Endothelial cell of umbilical vein (primary cell): ENCODE measurements at regions not wholly inside any gene's neighbourhood (a gene's known extent, or its start where the extent isn't known, plus 50 kb on each side); places are given as distances from the start of the nearest gene placed in this dataset.

Experiments
- BruUV-seq: library from RNA; stranded (reverse); fragments of 400-500 nt; replicated peaks from 2 replicates; lab custom pipeline; 2021; lab: Mats Ljungman, UMichigan
- CTCF ChIA-PET: fragments of 300-600, 350-600 bp; sonication (Branson Sonifier 250); formaldehyde crosslinking; loops from one replicate; lab custom pipeline; 2021; ENCODE audit warnings: antibody characterized with exemption, inconsistent platforms; lab: Charles Lee
- POLR2A ChIA-PET: fragments of 300-600, 350-600 bp; sonication (Branson Sonifier 250); formaldehyde crosslinking; loops from one replicate; lab custom pipeline; 2021; ENCODE audit warnings: antibody characterized with exemption, inconsistent platforms; lab: Charles Lee
- DNase-seq: peaks from one replicate; pipeline ENCODE4 v3.0.0-alpha.2; 2011; ENCODE audit warnings: low read depth, low spot score
- FAIRE-seq: peaks from 2 replicates; lab custom pipeline; 2011; peaks lifted over from hg19 to GRCh38; lab: Jason Lieb, UNC
- H2AFZ ChIP-seq: 2 replicates; pipeline ENCODE4 v1.6.0; 2012; ENCODE audit warnings: low read depth, low read length, control low read depth, inconsistent platforms
- H3K27ac ChIP-seq: 2 replicates; pipeline ENCODE4 v1.5.1; 2011; ENCODE audit warnings: low read depth, mild to moderate bottlenecking, control low read depth, low read length, moderate library complexity; ENCODE audit not compliant: insufficient read depth
- H3K27me3 ChIP-seq, 2 experiments: 2 replicates each; pipeline versions ENCODE4 v1.6.0 to v1.6.1; 2011; ENCODE audit warnings: low read length in 2 of 2, mixed read lengths in 1 of 2; ENCODE audit not compliant: control insufficient read depth in 2 of 2, insufficient read depth in 2 of 2
- H3K36me3 ChIP-seq, 2 experiments: 2 replicates in 1 of 2; 3 replicates in 1 of 2; pipeline ENCODE4 v1.5.1; 2011; ENCODE audit warnings: low read length in 2 of 2, mild to moderate bottlenecking in 1 of 2, moderate library complexity in 1 of 2; ENCODE audit not compliant: control insufficient read depth in 2 of 2, insufficient read depth in 2 of 2; ENCODE audit errors: extremely low read depth in 1 of 2
- H3K4me1 ChIP-seq: 3 replicates; pipeline ENCODE4 v1.5.1; 2011; ENCODE audit warnings: mild to moderate bottlenecking, low read length; ENCODE audit not compliant: control insufficient read depth, insufficient read depth; ENCODE audit errors: extremely low read depth
- H3K4me2 ChIP-seq: 2 replicates; pipeline ENCODE4 v1.6.1; 2011; ENCODE audit warnings: low read length, control low read depth, mixed read lengths; ENCODE audit not compliant: insufficient read depth
- H3K4me3 ChIP-seq, 3 experiments: fragments of 200-600 bp in 1 of 3; sonication (generic), shearing (Covaris generic) in 1 of 3; replicated peaks in 1 of 3; 2 replicates each; pipeline ENCODE4 v1.5.1; 2011 to 2016; ENCODE audit warnings: control low read depth in 3 of 3, low read length in 3 of 3, mild to moderate bottlenecking in 2 of 3, inconsistent platforms in 1 of 3, low read depth in 1 of 3, moderate library complexity in 1 of 3; ENCODE audit not compliant: insufficient read depth in 1 of 3
- H3K79me2 ChIP-seq: 2 replicates; pipeline ENCODE4 v1.6.0; 2012; ENCODE audit warnings: low read length, inconsistent platforms; ENCODE audit not compliant: control insufficient read depth, insufficient read depth
- H3K9ac ChIP-seq: replicated peaks from 2 replicates; pipeline ENCODE3; 2011; ENCODE audit warnings: low read length, control low read depth; ENCODE audit not compliant: insufficient read depth; ENCODE audit errors: extremely low read depth
- H3K9me1 ChIP-seq: replicated peaks from 3 replicates; pipeline ENCODE4 v1.6.0; 2011; ENCODE audit warnings: mild to moderate bottlenecking, low read length; ENCODE audit not compliant: control insufficient read depth, insufficient read depth; ENCODE audit errors: extremely low read depth
- H3K9me3 ChIP-seq: replicated peaks from 2 replicates; pipeline ENCODE4 v1.5.1; 2012; ENCODE audit warnings: low read length, inconsistent platforms; ENCODE audit not compliant: control insufficient read depth, insufficient read depth
- H4K20me1 ChIP-seq: replicated peaks from 2 replicates; pipeline ENCODE3; 2011; ENCODE audit warnings: mild to moderate bottlenecking, low read length; ENCODE audit not compliant: control insufficient read depth, insufficient read depth; ENCODE audit errors: extremely low read depth
- CTCF ChIP-seq, 2 donors: IDR thresholded peaks; 1 replicate in 1 of 2; 2 replicates in 1 of 2; pipeline ENCODE4 v1.5.1; 2011; ENCODE audit warnings: low read length in 2 of 2, mild to moderate bottlenecking in 2 of 2, moderate library complexity in 2 of 2, control low read depth in 1 of 2, inconsistent platforms in 1 of 2, low read depth in 1 of 2; ENCODE audit not compliant: insufficient read depth in 1 of 2; ENCODE audit errors: extremely low read depth in 1 of 2
- EZH2 ChIP-seq: IDR thresholded peaks from 2 replicates; pipeline ENCODE4 v1.6.1; 2012; ENCODE audit warnings: borderline replicate concordance, low read depth, mild to moderate bottlenecking, moderate library complexity, low read length, inconsistent platforms; ENCODE audit not compliant: severe bottlenecking
- FOS ChIP-seq: IDR thresholded peaks from 2 replicates; pipeline ENCODE4 v1.6.1; 2011; ENCODE audit warnings: mild to moderate bottlenecking, low read length, moderate library complexity, borderline replicate concordance; ENCODE audit not compliant: insufficient read depth
- GATA2 ChIP-seq: IDR thresholded peaks from 2 replicates; pipeline ENCODE4 v1.7.0; 2011; ENCODE audit warnings: low read depth, mild to moderate bottlenecking, moderate library complexity, mixed read lengths, low read length; ENCODE audit not compliant: insufficient read length, insufficient read depth
- JUN ChIP-seq: IDR thresholded peaks from 2 replicates; pipeline ENCODE4 v1.6.1; 2011; ENCODE audit warnings: borderline replicate concordance, low read depth; ENCODE audit not compliant: insufficient read length, insufficient read depth
- MYC ChIP-seq: IDR thresholded peaks from one replicate; pipeline ENCODE4 v1.6.1; 2011; ENCODE audit warnings: mild to moderate bottlenecking, low read depth, low read length
- POLR2A ChIP-seq: IDR thresholded peaks from 2 replicates; pipeline ENCODE4 v1.6.1; 2012; ENCODE audit warnings: low read depth, mild to moderate bottlenecking, control low read depth, low read length
- POLR2AphosphoS5 ChIP-seq: IDR thresholded peaks from 2 replicates; pipeline ENCODE4 v1.6.1; 2012; ENCODE audit warnings: low read depth, mild to moderate bottlenecking, control low read depth, low read length, moderate library complexity; ENCODE audit not compliant: insufficient read depth
- dilution Hi-C: fragments of 300-500 bp; cut with MboI; formaldehyde crosslinking; loops from one replicate; pipeline ENCODE4 v1.15.0; 2019; ENCODE audit warnings: low sequenced_read_pairs; ENCODE audit not compliant: extremely low pct_ligation_motif_present
- intact Hi-C: fragments of 100-400 bp; cut with micrococcal nuclease; formaldehyde crosslinking; loops from one replicate; pipeline ENCODE4 v1.10.0; 2022
- TF ChIP-seq, protein P1 (sequence below): IDR thresholded peaks from 2 replicates; pipeline ENCODE4 v1.6.1; 2011; ENCODE audit not compliant: insufficient read depth, insufficient read length

DNA sequence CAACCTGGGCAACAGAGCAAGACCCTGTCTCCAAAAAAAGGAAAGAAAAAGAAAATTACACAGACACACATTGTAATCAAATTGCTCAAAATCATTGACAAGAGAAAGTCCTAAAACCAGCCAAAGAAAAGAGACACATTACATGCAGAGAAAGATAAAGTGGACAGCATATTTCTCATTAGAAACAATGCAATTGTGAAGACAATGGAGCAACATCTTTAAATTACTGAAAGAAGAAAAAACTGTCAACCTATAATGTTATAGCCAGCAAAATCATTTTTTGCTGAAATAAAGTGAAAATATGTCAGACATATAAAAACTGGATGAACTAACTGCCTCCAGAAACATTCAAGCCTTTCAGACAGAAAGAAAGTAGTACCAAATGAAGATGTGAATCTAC is 120.6 kb downstream of the TMEM167A start:
- Histone ChIP-seq H3K4me1 (no peaks in the 10 kb centered on the region), H3K27ac (no peak overlapping the region), H3K9ac (no peak overlapping the region), H2AFZ (no peak overlapping the region), H3K9me3 (no peaks in the 10 kb centered on the region), H3K4me3 (no peak overlapping the region), H3K36me3 (no peaks in the 10 kb centered on the region), H3K79me2 (no peaks in the 10 kb centered on the region), H4K20me1 (no peaks in the 10 kb centered on the region), H3K27me3 (no peaks in the 10 kb centered on the region), H3K9me1 (no peaks in the 10 kb centered on the region), H3K4me2 (no peak overlapping the region)
- FAIRE-seq (no peak), DNase-seq (no peak)
- ChIA-PET CTCF (no interaction called here), POLR2A (no interaction called here)
- intact Hi-C loops (no loop called here), dilution Hi-C loops (no loop called here)
- TF ChIP-seq, protein P1, sequence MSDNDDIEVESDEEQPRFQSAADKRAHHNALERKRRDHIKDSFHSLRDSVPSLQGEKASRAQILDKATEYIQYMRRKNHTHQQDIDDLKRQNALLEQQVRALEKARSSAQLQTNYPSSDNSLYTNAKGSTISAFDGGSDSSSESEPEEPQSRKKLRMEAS, result no peak
- TF ChIP-seq POLR2A, result no peak
- TF ChIP-seq EZH2, result no peak
- no peak for TF ChIP-seq GATA2
- no peak for TF ChIP-seq JUN
- TF ChIP-seq FOS, result no peak
- no peak for TF ChIP-seq MYC
- no peak for TF ChIP-seq CTCF (IDR thresholded peaks at IDR 0.05; ENCODE audit: extremely low read depth in 1 of 2, insufficient read depth in 1 of 2, low read depth in 1 of 2, low read length in 2 of 2)
- no peak for TF ChIP-seq POLR2AphosphoS5
- BruUV-seq, result no TSS peak
